GM21528 (cell line): ENCODE measurements at regions not wholly inside any gene's neighbourhood (a gene's known extent, or its start where the extent isn't known, plus 50 kb on each side); places are given as distances from the start of the nearest gene placed in this dataset.
A peak's percentile ranks its signal among the peaks of the same experiment; 100 is the strongest.
"Not testable (repeated sequence)": the region's sequence is repeated elsewhere in the genome, so short reads cannot be mapped to it uniquely, and the experiment has no call there.

Source experiments
- ATAC-seq: cut with Tn5 transposase; IDR thresholded peaks from one replicate; pipeline ENCODE4 v1.9.1; 2021; ENCODE audit warnings: mild to moderate bottlenecking, moderate library complexity; ENCODE audit not compliant: unreplicated experiment, low FRiP score

DNA sequence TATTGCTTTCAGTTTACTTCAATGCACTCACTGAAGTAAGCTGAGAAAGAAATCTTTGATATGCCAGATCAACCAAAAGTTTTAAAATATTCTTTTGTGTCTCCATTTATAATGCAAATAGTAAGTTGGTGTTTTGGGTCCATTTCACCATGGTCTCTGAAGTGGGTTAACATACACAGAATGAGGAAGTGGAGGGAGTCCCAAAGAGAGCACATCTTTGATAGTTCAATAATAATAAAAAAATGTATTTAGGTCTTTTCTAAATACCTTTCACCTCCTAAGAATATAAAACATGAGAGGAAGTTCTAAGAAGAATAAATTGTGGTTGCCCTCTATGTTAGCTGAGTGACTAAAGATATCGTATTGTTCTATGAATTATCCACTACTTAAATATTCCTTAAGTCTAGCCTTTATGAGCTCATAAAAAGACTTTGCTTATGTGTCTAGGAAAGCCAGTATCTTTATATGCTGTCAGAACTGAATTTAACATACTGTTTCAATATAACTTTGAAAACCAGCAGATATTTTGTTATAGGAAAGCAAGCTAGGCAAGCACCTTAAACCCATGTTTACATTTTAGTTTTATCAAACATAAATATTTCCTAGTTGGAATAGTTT, 148.7 kb upstream of the ZEB2 start:
- no peak for ATAC-seq

GRCh38 chr2:144666032-144666431, 146.1 kb upstream of the ZEB2 start:
- no peak for ATAC-seq

- ATAC-seq = no peak
Observed at GRCh38 chr2:144663207-144663606, 143.3 kb upstream of the ZEB2 start.

DNA sequence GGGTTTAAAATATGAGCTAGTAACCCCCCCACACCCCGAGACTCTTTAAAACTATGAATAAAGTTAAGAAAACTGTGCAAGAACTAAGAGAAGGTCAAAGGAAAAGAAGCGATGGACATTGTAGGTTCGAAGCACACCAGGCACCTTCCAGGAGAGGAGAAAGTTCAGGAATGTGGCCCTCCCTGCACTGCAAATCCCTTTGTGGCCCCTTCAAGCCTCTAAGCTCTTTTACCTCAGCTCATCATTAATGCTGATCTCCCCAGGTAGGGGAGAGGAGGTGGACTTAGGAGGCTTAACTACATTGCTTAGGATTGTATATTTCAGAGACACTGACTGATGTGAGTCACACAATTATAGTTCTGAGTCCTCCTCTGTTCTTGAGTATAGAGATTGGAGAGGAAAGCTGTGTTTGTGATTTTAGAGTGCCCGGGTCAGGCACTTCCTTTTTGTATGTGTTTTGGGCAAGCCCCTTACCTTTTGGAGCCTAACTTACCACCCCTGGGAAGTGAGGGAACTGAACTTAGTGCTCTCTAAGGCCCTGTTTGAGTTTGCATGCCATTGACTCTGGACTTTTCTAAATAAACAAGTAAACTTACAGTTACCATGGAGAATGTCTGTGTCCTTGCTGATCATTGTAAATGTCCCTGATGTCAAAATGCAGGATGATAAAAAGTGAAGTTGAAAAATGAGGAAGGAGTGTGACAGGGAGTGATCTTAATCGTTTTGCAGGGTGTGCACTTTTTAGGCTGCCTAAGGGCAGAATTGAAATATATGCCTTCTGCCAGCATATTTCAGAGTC, 140.8 kb upstream of the ZEB2 start:
- ATAC-seq = no peak

GRCh38 chr2:144659731-144660275, 139.9 kb upstream of the ZEB2 start:
- ATAC-seq = no peak

GRCh38 chr2:144654523-144654922, 134.6 kb upstream of the ZEB2 start:
- no peak for ATAC-seq

- ATAC-seq = no peak
Observed at GRCh38 chr2:144650907-144651306, 131.0 kb upstream of the ZEB2 start.

DNA sequence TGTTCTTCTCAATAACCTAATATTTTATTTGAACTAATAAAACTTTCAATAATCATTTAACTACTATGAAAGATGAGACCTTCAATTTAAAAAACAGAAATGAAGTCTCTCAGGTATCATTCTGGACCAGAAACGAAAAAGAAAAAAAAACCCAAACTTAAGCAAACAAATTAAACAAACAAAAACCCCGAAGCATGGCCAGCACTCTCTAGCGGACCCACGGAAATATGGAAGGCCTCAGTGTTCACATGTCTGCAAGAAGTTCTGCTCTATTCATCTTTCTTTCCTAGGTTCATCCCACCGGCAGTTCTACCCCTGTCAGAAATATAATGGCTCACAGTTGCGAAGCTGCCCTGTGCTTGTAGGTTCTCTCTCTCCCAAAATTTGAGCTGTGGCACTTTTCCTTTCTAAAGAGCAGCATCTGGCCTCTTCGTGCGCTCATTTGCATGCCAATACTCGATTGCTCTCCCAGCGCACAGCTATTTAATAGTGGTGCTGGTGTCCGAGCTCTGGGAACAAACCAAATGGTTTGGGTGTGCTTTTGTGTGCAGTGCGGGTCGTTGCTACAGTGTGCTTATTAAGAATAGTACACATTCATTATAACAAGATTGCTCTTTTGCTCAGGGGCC, 129.0 kb upstream of the ZEB2 start:
- ATAC-seq = no peak

GRCh38 chr2:144645083-144645778, 125.3 kb upstream of the ZEB2 start:
- no peak for ATAC-seq

- ATAC-seq = no peak
Observed at GRCh38 chr2:144644549-144644948, 124.6 kb upstream of the ZEB2 start.

DNA sequence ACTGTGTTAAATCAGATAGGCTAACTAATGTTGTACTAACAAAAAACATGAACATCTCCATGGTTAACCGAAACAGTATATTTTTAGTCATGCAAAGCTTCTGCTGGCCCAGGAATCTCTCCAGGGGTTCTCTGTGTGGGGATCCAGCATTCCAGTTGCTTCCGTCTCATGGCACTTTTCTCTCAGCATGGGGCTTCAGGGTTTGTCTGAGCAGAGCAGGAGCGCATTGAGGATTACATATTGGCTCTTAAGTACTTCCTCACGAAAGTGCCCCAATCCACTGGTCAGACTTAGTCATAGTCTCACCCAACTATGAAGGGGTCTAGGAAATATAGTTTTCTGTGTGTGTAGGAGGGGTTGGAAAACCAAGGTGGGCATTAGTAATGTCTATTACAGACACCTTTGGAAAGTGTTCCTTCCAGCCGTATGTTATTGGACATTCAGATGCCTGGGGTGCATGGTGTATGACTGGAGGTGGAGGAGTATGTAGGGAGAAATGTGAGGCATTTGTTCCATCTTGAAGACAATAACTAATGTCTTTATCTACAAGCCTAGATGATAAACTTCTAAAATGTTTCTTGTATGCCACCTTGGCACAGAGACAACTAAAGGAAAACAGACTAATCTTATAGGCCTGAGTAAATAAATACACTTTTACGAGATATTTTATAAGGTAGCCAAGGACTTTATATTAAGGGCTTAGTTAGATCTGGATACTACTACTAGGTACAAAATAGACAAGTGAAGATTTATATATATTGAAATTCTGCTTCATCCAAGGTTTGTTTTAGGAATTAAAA, 123.8 kb upstream of the ZEB2 start:
- no peak for ATAC-seq

- no peak for ATAC-seq
Observed at GRCh38 chr2:144642856-144643255, 122.9 kb upstream of the ZEB2 start.

DNA sequence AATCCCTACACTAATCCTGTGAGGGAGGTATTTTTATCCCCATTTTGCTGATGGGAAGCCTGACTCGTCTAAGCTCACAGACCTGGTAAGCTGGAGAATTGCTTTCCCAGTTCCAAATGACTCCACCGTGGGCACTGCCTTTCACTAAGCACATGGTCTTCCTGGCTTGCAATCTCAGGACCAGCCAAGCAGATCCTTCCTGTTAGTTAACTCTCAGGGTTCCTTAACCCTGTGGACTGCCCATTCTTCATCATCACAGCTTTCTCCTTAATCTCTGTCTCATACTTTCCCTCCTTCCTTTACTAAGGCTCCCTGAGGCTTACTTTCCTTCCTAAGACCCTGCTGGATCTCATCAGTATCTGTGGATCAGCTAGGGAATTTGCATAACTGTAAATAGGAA, 122.2 kb upstream of the ZEB2 start:
- no peak for ATAC-seq

DNA sequence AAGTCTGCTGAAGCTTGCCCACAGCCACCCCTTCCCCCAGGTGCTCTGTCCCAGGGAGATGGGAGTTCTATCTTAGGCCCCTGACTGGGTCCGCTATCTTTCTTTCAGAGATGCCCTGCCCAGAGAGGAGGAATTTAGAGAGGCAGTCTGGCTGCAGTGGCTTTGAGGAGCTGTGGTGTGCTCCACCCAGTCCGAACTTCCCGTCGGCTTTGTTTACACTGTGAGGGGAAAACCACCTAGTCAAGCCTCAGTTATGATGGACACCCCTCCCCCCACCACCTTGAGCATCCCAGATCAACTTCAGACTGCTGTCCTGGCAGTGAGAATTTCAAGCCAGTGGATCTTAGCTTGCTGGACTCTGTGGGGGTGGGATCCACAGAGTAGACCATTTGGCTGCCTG, 118.3 kb upstream of the ZEB2 start:
- ATAC-seq = not testable (repeated sequence)

GRCh38 chr2:144636860-144637259, 116.9 kb upstream of the ZEB2 start:
- not testable (repeated sequence) for ATAC-seq

- no peak for ATAC-seq
Observed at GRCh38 chr2:144632809-144633208, 112.9 kb upstream of the ZEB2 start.

GRCh38 chr2:144631636-144632035, 111.7 kb upstream of the ZEB2 start:
- no peak for ATAC-seq

- ATAC-seq = peak; percentile 64
Observed at GRCh38 chr2:144630459-144631215, 110.7 kb upstream of the ZEB2 start.

DNA sequence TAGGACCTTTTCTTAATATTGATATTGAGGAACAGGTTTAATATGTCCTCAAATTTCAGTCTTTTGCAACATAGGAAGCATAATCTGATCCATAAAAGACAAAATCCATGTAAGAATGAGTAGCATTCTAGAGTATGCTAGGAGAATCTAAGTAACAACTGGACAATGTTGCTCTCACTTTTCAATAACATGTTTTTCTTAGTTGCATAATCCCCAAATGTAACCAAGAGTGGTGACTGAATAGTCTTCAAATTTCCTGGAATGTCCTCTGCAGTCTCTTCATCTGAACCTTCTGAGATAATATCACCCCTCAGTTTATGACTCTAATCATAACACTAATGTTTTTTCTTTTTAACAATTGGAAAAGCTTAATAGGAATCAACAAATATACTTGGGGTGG, 110.0 kb upstream of the ZEB2 start:
- no peak for ATAC-seq
